Activated CD8-positive, alpha-beta T cell treated with anti-CD3 and anti-CD28 coated beads for 36 hours (primary cell): ENCODE measurements at regions not wholly inside any gene's neighbourhood (a gene's known extent, or its start where the extent isn't known, plus 50 kb on each side); places are given as distances from the start of the nearest gene placed in this dataset.

Experiments
- ATAC-seq: fragments of 200-7000 bp; cut with Tn5 transposase; one replicate; pipeline ENCODE4 v1.10.0; 2021; ENCODE audit warnings: mild to moderate bottlenecking, moderate library complexity
- CTCF ChIA-PET: fragments of 350-600 bp; sonication (Branson Sonifier 250); formaldehyde crosslinking; loops from one replicate; lab custom pipeline; 2021; ENCODE audit warnings: antibody characterized with exemption; lab: Charles Lee
- POLR2A ChIA-PET: fragments of 350-600 bp; sonication (Branson Sonifier 250); formaldehyde crosslinking; loops from one replicate; lab custom pipeline; 2021; ENCODE audit warnings: antibody characterized with exemption; lab: Charles Lee
- DNase-seq: peaks from one replicate; pipeline ENCODE4 v3.0.0-alpha.2; 2020
- H3K27ac Mint-ChIP-seq: one replicate; pipeline ENCODE4 v1.8.0; 2021; ENCODE audit warnings: mild to moderate bottlenecking, mixed read lengths
- H3K27me3 Mint-ChIP-seq: one replicate; pipeline ENCODE4 v1.8.0; 2021; ENCODE audit warnings: mixed read lengths
- H3K36me3 Mint-ChIP-seq: one replicate; pipeline ENCODE4 v1.8.0; 2021; ENCODE audit warnings: low read depth, mixed read lengths
- H3K4me1 Mint-ChIP-seq: one replicate; pipeline ENCODE4 v1.8.0; 2021; ENCODE audit warnings: low read depth, mixed read lengths
- H3K4me3 Mint-ChIP-seq: one replicate; pipeline ENCODE4 v1.8.0; 2021; ENCODE audit warnings: mild to moderate bottlenecking, moderate library complexity, mixed read lengths
- H3K9me3 Mint-ChIP-seq: one replicate; pipeline ENCODE4 v1.8.0; 2021; ENCODE audit warnings: mixed read lengths
- intact Hi-C: fragments of 100-400 bp; cut with micrococcal nuclease; formaldehyde crosslinking; loops from one replicate; pipeline ENCODE4 v1.10.0; 2022
- TF ChIP-seq, protein P1 (sequence below): fragments of 200-600 bp; IDR thresholded peaks from one replicate; pipeline ENCODE4 v1.8.0; 2022; ENCODE audit warnings: antibody characterized with exemption, mild to moderate bottlenecking

- ATAC-seq (no peak), DNase-seq (no peak)
- POLR2A ChIA-PET = no interaction called here
- Mint-ChIP-seq H3K4me3 (no peak overlapping the region), H3K27me3 (no peaks in the 10 kb centered on the region), H3K27ac (no peak overlapping the region), H3K9me3 (no peaks in the 10 kb centered on the region), H3K4me1 (no peaks in the 10 kb centered on the region), H3K36me3 (no peaks in the 10 kb centered on the region)
- intact Hi-C loops = no loop called here
- TF ChIP-seq, protein P1, sequence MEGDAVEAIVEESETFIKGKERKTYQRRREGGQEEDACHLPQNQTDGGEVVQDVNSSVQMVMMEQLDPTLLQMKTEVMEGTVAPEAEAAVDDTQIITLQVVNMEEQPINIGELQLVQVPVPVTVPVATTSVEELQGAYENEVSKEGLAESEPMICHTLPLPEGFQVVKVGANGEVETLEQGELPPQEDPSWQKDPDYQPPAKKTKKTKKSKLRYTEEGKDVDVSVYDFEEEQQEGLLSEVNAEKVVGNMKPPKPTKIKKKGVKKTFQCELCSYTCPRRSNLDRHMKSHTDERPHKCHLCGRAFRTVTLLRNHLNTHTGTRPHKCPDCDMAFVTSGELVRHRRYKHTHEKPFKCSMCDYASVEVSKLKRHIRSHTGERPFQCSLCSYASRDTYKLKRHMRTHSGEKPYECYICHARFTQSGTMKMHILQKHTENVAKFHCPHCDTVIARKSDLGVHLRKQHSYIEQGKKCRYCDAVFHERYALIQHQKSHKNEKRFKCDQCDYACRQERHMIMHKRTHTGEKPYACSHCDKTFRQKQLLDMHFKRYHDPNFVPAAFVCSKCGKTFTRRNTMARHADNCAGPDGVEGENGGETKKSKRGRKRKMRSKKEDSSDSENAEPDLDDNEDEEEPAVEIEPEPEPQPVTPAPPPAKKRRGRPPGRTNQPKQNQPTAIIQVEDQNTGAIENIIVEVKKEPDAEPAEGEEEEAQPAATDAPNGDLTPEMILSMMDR = no peak
- CTCF ChIA-PET = no interaction called here
Measured at GRCh38 chr9:79006546-79006945, 565.2 kb upstream of the TLE4 start.

- TF ChIP-seq, protein P1 = no peak
- no peak for DNase-seq
- no peaks in the 10 kb centered on the region for H3K4me1 Mint-ChIP-seq
- CTCF ChIA-PET = no interaction called here
- POLR2A ChIA-PET = no interaction called here
- H3K36me3 Mint-ChIP-seq = no peaks in the 10 kb centered on the region
- no peak overlapping the region for H3K4me3 Mint-ChIP-seq
- no peak overlapping the region for H3K27ac Mint-ChIP-seq
- no peak for ATAC-seq
- no peaks in the 10 kb centered on the region for H3K9me3 Mint-ChIP-seq
- intact Hi-C loops = no loop called here
- no peaks in the 10 kb centered on the region for H3K27me3 Mint-ChIP-seq
Measured at GRCh38 chr9:79007701-79008483, 563.9 kb upstream of the TLE4 start.

GRCh38 chr9:79008916-79009315 is 562.8 kb upstream of the TLE4 start:
- no peak overlapping the region for H3K4me3 Mint-ChIP-seq
- ChIA-PET POLR2A (no interaction called here), CTCF (no interaction called here)
- no peaks in the 10 kb centered on the region for H3K9me3 Mint-ChIP-seq
- H3K4me1 Mint-ChIP-seq = no peaks in the 10 kb centered on the region
- H3K36me3 Mint-ChIP-seq = no peaks in the 10 kb centered on the region
- DNase-seq = no peak
- intact Hi-C loops = no loop called here
- TF ChIP-seq, protein P1 = no peak
- no peaks in the 10 kb centered on the region for H3K27me3 Mint-ChIP-seq
- no peak overlapping the region for H3K27ac Mint-ChIP-seq
- ATAC-seq = no peak

GRCh38 chr9:79011461-79011860 is 560.3 kb upstream of the TLE4 start:
- intact Hi-C loops = no loop called here
- TF ChIP-seq, protein P1 = no peak
- ChIA-PET POLR2A (no interaction called here), CTCF (no interaction called here)
- Mint-ChIP-seq H3K27ac (no peak overlapping the region), H3K9me3 (no peaks in the 10 kb centered on the region), H3K36me3 (no peaks in the 10 kb centered on the region), H3K4me1 (no peaks in the 10 kb centered on the region), H3K4me3 (no peak overlapping the region), H3K27me3 (no peaks in the 10 kb centered on the region)
- DNase-seq = no peak
- no peak for ATAC-seq

DNA sequence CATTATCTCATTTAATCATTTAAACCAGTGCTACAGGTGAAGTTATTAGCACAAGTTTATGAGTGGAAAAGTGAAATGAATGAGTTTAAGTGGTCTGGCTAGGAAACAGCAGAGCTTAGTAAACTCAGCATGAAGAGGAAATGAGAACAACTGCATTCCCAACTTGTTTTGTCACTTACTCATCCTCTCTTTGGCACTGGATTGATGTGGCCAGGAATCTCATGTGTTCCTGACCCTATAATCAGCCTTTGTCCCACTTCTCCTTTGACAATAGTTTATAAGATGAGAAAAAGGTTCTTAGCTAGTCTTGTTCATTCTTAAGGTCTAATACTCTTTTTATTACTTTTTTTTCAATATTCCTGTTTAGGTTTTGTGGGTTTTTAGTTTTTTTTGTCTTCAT is 559.2 kb upstream of the TLE4 start:
- no peaks in the 10 kb centered on the region for H3K36me3 Mint-ChIP-seq
- no peaks in the 10 kb centered on the region for H3K27me3 Mint-ChIP-seq
- H3K4me3 Mint-ChIP-seq = no peak overlapping the region
- H3K9me3 Mint-ChIP-seq = no peaks in the 10 kb centered on the region
- ATAC-seq (no peak), DNase-seq (no peak)
- H3K4me1 Mint-ChIP-seq = no peaks in the 10 kb centered on the region
- intact Hi-C loops = no loop called here
- TF ChIP-seq, protein P1 = no peak
- ChIA-PET CTCF (no interaction called here), POLR2A (no interaction called here)
- H3K27ac Mint-ChIP-seq = no peak overlapping the region
